Amniotic epithelial cell (primary cell): ENCODE measurements at regions not wholly inside any gene's neighbourhood (a gene's known extent, or its start where the extent isn't known, plus 50 kb on each side); places are given as distances from the start of the nearest gene placed in this dataset.
A peak's percentile ranks its signal among the peaks of the same experiment; 100 is the strongest.
"Not testable (repeated sequence)": the region's sequence is repeated elsewhere in the genome, so short reads cannot be mapped to it uniquely, and the experiment has no call there.

Source experiments
- DNase-seq: peaks from one replicate; pipeline ENCODE4 v3.0.0-alpha.2; 2010; ENCODE audit warnings: low read depth

- DNase-seq, result no peak
These were observed 53.8 kb upstream of the C2CD4B start for GRCh38 chr15:62218841-62219240.

GRCh38 chr15:62219799-62220198 lies 54.7 kb upstream of the C2CD4B start:
- DNase-seq, result no peak

GRCh38 chr15:62223020-62223419 lies 57.9 kb upstream of the C2CD4B start:
- DNase-seq, result no peak

GRCh38 chr15:62228604-62229003 lies 63.5 kb upstream of the C2CD4B start:
- DNase-seq, result no peak

- DNase-seq, result no peak
These were observed 66.8 kb upstream of the C2CD4B start for GRCh38 chr15:62231856-62232255.

GRCh38 chr15:62240121-62241096 lies 75.3 kb upstream of the C2CD4B start:
- DNase-seq, result no peak

- no peak for DNase-seq
These were observed 76.2 kb upstream of the C2CD4B start for GRCh38 chr15:62241135-62241770.

- DNase-seq, result no peak
These were observed 77.9 kb upstream of the C2CD4B start for GRCh38 chr15:62242999-62243398.

GRCh38 chr15:62244762-62245161 lies 79.7 kb upstream of the C2CD4B start:
- DNase-seq, result no peak

- DNase-seq, result no peak
These were observed 83.3 kb upstream of the C2CD4B start for GRCh38 chr15:62248277-62248984.

GRCh38 chr15:62249501-62249900 lies 84.4 kb upstream of the C2CD4B start:
- DNase-seq, result no peak

GRCh38 chr15:62250186-62250585 lies 85.1 kb upstream of the C2CD4B start:
- no peak for DNase-seq

GRCh38 chr15:62250978-62251377 lies 85.9 kb upstream of the C2CD4B start:
- no peak for DNase-seq

GRCh38 chr15:62253294-62253693 lies 88.2 kb upstream of the C2CD4B start:
- no peak for DNase-seq

GRCh38 chr15:62254137-62254934 lies 89.3 kb upstream of the C2CD4B start:
- DNase-seq, result peak; percentile 13

GRCh38 chr15:62256430-62256829 lies 91.3 kb upstream of the C2CD4B start:
- DNase-seq, result not testable (repeated sequence)

GRCh38 chr15:62257996-62258521 lies 93.0 kb upstream of the C2CD4B start:
- DNase-seq, result no peak

- DNase-seq, result no peak
These were observed 97.3 kb upstream of the C2CD4B start for GRCh38 chr15:62262305-62262941.

GRCh38 chr15:62264196-62264595 lies 99.1 kb upstream of the C2CD4B start:
- DNase-seq, result no peak

- DNase-seq, result peak; percentile 9
These were observed 104.4 kb upstream of the C2CD4B start for GRCh38 chr15:62269504-62269903.
